Dermis microvascular lymphatic vessel endothelial cell (primary cell): ENCODE measurements at regions not wholly inside any gene's neighbourhood (a gene's known extent, or its start where the extent isn't known, plus 50 kb on each side); places are given as distances from the start of the nearest gene placed in this dataset.
"Not testable (repeated sequence)": the region's sequence is repeated elsewhere in the genome, so short reads cannot be mapped to it uniquely, and the experiment has no call there.

ENCODE experiments used
- DNase-seq, 2 donors: peaks; one replicate each; pipeline versions ENCODE4 v3.0.0 to v3.0.0-alpha.2; 2010; ENCODE audit warnings: low read depth in 2 of 2

- not testable (repeated sequence) for DNase-seq
These were observed 434.5 kb upstream of the ZNG1F start for GRCh38 chr9:41623666-41624065.

GRCh38 chr9:41619254-41619653 lies 430.1 kb upstream of the ZNG1F start:
- not testable (repeated sequence) for DNase-seq

- DNase-seq = not testable (repeated sequence)
These were observed 417.9 kb upstream of the ZNG1F start for GRCh38 chr9:41606961-41607547.

- DNase-seq = not testable (repeated sequence)
These were observed 376.5 kb upstream of the ZNG1F start for GRCh38 chr9:41565572-41565971.
